ENCODE measurements at regions not wholly inside any gene's neighbourhood (a gene's known extent, or its start where the extent isn't known, plus 50 kb on each side); places are given as distances from the start of the nearest gene placed in this dataset.
"Not testable (repeated sequence)": the region's sequence is repeated elsewhere in the genome, so short reads cannot be mapped to it uniquely, and the experiment has no call there.

DNA sequence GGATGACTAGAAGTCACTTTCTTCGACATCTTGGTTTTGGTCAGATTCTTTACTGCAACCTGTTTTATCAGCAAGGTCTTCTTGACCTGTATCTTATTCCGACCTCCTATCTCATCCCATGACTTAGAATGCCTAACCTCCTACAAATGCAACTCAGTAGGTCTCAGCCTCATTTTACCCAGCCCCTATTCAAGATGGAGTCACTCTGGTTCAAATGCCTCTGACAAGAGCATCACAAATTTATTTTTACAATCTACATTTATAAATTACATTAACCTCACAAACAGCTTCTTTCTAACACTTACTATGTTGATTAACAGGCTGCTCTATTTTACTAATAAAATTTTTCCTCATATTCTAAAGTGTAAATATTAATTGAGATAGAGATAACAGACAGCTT, 867.0 kb upstream of the CNTN5 start:
- DNase-seq (ENCODE audit: low spot score) = no peak

DNA sequence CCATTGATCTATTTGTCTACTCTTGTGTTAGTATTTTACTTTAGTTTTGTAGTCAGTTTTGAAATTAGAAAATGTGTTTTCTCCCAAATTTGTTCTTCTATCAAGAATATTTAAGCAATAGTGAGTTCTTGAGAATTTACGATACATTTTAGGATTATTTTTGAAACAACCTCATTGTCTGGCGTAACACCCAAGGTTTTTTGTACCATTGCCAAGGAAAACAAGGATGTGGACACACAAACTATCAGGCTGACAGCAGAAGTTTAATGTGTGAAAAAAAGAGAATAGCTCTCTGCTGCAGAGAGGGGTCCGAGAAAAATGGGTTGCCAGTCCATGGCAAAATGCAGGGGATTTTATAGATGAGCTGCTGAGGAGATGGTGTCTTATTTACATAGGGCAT, 865.1 kb upstream of the CNTN5 start:
- no peak for DNase-seq (ENCODE audit: low spot score)

DNA sequence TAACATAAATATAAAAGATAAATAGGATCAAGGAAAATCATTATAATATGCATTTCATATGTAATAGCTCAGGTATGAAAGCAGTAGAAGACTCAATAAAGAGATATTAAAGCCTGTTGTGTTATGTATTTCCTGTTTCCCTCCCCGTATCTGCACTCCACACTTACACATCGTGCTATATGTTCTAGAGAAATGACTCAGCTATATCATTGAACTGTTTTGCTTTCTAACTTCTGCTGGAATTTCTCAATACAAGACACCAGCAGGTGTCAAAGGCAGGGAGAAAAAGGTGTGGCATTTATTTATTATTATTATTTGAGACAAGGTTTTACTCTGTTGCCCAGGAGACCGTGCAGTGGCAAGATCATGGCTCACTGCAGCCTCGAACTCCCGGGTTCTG, 842.8 kb upstream of the CNTN5 start:
- no peak for DNase-seq (ENCODE audit: low spot score)

DNA sequence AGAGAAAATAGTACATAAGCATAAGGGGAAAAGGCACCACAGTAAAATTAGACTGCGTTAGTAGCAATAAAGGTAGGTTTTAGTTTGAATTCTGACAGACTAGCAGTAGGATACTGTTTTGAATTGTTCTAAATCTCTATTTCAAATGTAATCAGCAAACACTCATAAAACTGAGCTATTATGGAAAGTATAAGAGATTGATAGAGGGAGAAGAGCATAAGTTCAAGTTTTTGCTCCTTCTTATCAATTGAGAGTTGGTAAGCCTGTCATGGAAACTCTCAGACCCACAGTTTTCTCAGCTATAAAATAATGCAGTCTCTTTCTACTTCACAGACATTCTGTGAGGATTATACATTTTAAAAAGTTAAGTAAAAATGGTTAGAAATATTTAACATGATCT, 840.2 kb upstream of the CNTN5 start:
- no peak for DNase-seq (ENCODE audit: low spot score)

DNA sequence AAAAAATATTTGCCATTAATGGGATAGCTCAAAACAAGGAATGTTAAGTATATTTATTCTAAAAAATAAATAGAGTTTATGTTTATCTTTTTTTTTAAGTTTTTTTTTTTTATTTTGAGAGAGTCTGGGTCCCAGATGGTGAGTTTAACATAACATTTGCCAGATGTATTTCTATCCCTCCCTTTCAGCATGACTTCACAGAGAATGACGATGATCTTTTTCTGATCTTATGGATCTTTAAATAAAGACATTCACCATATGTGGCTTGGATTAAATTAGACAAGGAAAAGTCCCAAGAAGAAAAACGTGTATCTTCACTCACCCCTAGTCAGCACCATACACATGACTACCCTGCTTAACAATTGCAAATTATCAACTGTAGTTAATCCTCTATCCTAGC, 839.8 kb upstream of the CNTN5 start:
- no peak for DNase-seq (ENCODE audit: low spot score)

DNA sequence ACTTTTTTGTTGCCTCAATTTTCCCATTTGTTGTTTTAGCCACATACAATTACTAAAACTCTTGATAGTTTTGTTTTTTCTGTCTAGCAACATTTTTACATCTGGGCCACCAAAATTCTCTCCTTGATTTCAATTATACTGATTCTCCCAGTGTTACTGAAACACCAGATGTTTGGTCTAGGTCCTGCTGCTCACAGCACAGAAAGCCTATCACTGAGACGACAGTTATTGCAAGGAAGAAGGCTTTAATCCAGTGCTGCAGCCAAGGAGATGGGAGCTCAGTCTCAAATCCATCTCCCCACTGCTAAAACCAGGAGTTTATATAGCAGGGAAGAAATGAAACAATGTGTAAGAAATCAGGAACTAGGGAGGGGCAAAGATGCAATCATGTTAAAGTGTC, 837.7 kb upstream of the CNTN5 start:
- no peak for DNase-seq (ENCODE audit: low spot score)

DNA sequence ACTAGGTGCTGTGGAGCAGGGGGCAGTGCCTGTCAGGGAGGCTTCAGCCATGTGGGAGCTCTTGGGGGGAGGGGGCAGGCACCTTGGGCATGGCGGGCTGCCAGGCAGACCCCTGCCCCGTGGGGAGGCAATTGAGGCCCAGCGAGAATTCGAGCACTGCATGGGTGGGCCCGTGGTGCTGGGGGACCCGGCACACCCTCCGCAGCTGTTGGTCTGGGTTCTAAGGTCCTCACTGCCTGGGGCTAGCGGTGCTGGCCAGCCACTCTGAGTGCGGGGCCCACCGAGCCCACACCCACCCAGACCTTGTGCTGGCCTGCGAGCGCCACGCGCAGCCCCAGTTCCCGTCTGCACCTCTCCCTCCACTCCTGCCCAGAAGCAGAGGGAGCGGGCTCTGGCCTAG, 835.5 kb upstream of the CNTN5 start:
- no peak for DNase-seq (ENCODE audit: low spot score)

DNA sequence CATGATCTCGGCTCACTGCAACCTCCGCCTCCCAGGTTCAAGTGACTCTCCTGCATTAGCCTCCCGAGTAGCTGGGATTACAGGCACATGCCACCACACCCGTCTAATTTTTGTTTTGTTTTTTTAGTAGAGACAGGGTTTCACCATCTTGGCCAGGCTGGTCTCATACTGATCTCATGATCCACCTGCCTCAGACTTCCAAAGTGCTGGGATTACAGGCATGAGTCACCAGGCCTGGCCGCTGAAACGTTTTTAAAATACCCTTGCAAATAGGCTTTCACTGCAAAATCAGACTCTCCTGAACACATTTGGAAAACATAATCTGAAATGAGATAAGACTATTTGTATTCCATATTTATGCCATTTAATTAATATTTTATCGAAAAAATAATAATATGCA, 826.1 kb upstream of the CNTN5 start:
- no peak for DNase-seq (ENCODE audit: low spot score)

DNA sequence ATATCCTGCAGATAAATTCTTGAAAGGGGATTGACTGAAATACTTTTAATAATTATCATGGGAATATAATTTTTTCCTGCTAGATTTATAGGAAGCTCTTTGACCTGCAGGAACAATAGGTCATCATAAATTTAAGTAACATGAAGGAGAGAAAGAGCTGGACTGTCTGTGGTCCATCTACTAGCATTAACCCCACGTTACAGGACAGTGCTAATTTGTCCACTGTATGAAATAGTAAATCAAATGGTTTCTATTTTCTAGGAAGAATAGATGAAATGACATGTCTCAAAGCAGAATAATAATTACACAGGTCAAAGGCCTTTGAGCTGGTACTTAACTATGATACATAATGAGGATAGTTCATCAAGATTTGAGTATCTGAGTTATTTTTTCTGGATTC, 825.4 kb upstream of the CNTN5 start:
- no peak for DNase-seq (ENCODE audit: low spot score)

DNA sequence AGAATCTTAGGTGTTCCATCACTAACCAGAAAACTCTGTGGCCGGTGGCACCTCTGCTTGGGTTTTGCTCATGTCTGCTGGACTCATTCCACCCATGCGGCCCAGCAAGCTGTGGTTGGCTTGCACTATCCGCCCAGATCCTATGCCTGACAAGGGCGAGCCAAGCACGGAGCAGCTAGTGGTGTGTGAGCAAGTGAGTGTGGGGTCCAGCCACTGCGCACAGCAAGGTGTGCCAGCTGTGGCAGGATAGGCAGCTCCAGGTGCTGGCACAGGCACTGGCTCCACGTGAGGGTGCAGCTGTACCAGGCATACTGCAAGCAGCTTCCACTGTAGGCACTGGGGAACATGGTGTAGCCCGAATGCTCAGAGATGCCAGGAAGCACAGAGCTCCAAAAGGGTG, 813.7 kb upstream of the CNTN5 start:
- DNase-seq (ENCODE audit: low spot score) = no peak

DNA sequence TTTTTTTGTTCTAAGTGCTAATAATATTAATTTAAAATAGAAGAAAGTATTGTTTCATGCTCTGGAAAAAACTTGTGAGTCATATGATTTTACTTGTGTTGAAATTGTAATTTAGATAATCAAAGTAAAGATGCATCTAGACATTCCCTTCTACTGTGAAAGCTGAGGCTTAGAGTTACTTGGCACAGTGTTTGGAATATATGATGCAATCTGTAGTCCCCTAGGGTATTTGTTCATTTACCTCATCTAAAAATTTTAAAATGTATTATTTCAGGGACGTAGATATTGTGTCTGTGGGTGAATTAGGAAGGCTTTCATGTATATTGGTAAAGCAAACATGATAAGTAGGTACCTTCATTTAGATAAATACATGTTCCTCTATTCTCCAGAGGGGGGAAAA, 793.5 kb upstream of the CNTN5 start:
- no peak for DNase-seq (ENCODE audit: low spot score)

DNA sequence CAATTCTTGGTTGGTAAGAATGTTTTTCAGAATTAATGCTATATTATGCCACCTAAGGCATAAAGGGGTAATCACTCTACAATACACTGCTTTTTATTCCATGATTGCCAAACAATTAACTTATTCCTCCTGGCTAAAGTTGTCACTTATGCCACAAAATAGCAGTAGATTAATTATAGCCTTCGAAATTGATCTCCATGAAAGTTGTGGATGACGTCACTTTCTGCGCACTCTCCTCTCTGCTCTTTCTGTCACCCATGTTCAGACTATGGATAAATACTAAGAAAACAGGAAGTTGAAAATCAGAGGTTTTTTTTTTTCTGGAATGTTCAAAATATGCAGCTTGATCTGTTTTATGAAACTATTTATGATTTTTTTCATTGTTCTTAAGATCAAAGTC, 790.1 kb upstream of the CNTN5 start:
- DNase-seq (ENCODE audit: low spot score) = no peak

DNA sequence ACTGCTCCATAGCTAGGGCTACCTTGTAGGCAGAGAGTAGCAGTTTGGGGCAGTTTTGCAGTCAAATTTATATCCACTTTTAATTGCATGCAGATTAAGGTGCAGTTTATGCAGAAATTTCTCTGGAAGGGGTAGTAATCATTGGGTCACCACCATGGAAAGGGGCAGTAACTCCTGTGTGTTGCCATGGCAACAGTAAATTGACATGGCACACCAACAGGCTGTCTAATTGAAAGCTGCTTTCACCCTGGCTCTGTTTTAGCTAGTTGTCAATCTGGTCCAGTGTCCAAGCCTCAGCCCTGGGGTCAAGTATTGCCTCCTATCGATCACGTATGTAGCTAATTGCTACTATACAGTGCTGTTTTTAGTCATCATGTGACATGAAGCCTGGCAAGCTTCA, 786.1 kb upstream of the CNTN5 start:
- DNase-seq (ENCODE audit: low spot score) = no peak

DNA sequence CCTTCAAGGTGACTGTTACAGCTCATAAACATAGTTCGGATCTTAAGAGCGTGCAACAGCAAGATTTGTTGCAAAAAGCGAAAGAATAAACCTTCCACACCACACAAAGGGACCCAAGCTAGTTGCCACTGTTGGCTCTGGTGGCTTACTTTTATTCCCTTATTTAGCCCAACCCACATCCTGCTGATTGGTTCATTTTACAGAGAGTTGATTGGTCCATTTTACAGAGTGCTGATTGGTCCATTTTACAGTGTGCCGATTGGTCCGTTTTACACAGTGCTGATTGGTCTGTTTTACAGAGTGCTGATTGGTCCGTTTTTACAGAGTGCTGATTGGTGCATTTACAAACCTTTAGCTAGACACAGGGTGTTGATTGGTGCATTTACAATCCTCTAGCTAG, 776.9 kb upstream of the CNTN5 start:
- no peak for DNase-seq (ENCODE audit: low spot score)

DNA sequence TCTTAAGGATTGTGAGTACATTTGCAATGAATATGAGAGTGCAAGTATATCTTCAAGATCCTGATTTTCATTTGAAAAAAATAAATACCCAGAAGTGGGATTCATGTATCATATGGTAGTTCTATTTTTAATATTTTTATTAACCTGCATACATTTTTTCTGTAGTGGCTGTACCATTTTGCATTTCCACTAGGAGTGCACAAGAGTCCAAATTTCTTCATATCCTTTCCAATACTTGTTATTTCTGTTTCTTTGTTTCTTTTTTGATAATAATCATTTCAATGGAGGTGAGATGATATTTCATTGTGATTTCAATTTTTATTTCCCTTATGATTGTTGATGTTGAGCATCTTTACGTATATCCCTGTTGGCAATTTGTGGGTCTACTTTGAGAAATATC, 759.8 kb upstream of the CNTN5 start:
- DNase-seq (ENCODE audit: low spot score) = no peak

DNA sequence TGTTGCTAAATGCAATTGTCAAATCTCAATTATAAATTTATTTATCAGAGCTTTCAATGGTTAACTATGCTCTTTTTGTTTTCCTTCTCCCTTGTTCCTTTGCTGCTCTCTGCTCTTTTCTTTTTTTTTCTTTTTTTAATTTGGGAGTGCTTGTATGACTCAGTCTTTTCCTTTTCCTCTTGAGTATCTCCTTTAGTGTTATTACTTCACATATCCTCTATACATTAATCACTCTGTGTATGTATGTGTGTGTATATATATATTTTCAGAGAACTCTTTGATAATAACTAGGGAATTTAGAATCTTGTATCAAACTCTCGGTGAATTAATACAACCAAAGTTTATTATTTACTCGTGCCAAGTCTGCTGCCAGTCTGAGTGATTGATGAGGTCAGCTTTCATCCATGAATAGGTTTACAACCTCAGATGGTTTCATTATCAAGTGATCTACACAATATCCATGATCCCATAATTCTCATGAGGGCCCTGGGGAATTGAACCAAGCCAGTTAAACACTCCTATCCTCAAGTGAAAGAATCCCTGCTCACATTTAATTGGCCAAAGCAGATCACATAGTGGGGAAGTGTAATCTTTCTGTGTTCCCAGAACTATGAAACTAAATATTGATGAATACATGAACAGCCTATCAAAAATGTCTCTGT, 743.4 kb upstream of the CNTN5 start:
- DNase-seq (ENCODE audit: low spot score) = no peak

DNA sequence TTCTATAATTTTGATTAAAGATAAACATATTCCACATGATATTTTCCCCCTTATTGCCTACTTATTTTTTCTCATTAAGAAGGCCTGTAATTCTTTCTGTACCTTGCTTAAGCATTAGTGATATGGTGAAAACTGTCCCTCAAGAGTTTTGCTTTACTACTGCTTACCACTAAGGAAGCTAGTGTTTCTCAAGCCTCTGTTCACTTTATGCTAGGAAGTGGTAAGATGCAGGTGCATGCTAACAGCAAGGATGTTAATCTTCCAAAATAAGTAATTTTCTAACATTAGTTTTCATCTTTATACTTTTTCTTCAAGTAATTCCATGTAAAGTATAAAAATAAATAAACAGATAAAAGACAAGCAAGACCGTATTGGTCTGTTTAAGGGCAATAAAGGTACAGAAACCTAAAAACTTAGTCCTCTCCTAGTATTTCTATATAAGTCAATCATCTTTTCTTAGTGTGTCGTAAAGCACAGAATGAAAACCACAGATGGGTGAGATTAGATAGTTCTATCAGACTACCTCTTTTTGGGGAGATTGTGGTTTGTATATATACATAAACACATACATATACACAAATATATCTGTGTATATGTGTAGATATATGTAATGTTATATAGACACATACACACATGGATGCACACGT, 731.0 kb upstream of the CNTN5 start:
- DNase-seq (ENCODE audit: low spot score) = no peak

DNA sequence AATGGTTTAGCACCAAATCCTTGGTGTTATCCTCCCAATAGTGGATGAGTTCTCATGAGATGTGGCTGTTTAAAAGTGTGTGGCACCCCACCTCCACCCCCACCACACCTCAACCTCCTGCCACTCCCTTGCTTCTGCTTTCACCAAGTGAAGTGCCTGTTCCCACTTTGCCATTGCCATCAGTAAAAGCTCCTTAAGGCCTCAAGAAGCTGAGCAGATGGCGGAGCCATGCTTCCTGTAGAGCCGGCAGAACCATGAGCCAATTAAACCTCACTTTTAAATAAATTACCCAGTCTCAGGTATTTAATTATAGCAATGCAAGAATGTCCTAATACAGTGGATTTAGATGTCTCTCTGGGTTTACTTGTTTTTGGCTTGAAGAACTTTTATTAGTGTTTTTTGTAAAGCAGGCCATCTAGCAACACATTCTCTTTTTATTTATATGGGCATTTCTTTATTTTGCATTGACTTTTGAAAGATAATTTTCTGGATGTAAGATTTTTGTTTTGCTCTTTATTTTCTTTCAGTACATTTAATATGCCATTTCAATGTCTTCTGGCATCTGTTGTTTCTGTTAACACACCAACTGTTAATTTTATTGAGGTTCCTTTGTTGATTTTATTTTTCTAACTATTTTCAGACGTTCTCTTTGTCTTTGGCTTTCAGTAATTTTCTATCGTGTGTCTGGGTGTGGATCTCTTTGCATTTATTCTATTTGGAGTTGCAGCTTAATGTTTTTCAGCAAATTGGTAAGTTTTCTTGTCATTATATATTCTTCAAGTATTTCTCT, 724.5 kb upstream of the CNTN5 start:
- no peak for DNase-seq (ENCODE audit: low spot score)

DNA sequence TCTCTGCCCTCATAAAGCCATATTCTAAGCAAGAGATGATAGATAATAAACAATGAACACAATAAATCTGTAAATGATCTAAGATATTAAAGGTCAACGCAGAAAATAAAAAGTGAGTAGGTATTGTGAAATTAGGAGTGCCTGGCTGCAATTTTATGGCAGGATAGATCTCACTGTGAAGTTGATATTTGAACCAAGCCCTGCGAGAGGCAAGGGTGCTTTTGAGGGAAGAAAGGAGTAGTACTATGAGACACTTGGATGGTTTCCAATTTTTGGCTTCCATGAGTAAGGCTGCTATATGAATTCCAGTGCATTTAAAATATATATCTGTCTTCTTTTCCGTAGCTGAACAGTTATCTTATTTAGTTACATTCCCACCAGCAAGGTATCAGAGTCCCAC, 720.0 kb upstream of the CNTN5 start:
- no peak for DNase-seq (ENCODE audit: low spot score)

DNA sequence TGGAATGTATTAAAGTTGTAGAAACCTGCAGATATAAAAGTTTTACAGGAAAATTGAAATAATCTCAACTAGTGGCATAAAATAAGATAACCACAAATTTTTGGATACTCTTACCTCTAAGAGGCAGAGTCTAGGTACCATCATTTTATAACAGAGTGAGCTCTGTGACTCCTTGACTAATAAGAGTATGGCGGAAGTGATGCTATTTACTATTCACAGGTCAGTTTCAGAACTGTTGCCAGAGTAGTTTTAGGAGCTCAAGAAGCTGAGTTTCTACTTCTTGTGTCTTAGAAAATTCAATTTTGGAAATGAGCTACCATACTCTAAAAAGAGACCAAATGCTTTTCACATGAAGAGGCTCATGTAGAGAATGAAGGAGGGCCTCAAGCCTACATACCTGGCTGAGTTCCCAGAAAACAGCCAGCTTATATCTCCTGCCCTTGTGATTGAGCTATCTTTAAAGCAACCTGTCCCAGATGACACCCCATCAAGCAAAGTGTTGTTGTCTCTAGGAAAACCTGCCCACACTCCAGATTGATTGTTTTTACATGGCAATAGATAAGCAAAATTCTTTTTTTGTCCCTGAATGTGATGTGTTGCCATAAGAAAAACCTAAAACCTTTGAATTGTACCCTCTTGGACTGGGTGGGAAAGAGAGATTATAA, 712.8 kb upstream of the CNTN5 start:
- DNase-seq (ENCODE audit: low spot score) = no peak

DNA sequence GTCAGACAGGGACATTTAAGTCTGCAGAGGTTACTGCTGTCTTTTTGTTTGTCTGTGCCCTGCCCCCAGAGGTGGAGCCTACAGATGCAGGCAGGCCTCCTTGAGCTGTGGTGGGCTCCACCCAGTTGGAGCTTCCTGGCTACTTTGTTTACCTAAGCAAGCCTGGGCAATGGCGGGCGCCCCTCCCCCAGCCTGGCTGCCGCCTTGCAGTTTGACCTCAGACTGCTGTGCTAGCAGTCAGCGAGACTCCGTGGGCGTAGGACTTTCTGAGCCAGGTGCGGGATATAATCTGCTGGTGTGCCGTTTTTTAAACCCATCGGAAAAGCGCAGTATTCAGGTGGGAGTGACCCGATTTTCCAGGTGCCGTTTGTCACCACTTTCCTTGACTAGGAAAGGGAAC, 690.4 kb upstream of the CNTN5 start:
- not testable (repeated sequence) for DNase-seq (ENCODE audit: low spot score)

DNA sequence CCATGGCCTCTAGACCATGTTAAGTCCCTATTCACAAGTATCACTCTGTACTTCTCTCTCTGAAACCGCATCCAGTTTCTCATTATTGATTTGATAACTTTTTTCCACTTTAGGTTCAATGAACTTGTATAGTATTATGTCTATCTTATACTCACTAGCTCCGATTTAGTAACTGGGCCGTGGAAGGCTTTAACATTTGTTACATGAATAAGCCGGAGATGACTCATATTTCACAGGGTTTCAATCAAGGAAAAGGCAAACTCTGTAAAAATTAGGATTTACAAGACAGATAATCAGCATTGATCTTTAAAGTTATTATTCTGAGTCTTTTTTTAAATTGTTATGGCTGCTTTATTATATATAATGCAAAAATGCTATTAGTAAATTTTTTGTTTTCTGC, 662.2 kb upstream of the CNTN5 start:
- no peak for DNase-seq (ENCODE audit: low spot score)

DNA sequence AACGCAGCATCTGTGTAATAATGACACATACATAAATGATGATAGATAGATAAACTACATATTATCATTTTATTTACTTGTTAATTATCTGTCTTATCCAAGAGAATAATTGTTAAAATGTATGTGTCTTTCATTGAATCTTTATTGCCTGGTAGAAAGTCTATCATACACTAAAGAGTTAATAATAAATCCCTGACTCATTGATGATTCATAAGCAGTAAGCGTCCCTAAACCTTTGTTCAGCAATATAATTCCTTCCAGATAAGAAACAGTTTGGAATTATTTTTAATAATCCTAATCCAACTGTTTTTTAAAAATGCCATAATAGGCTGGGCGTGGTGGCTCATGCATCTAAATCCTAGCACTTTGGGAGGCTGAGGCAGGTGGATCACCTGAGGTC, 655.6 kb upstream of the CNTN5 start:
- no peak for DNase-seq (ENCODE audit: low spot score)

All from HuH-7.5 (cell line).